ENCODE measurements at regions not wholly inside any gene's neighbourhood (a gene's known extent, or its start where the extent isn't known, plus 50 kb on each side); places are given as distances from the start of the nearest gene placed in this dataset.

DNA sequence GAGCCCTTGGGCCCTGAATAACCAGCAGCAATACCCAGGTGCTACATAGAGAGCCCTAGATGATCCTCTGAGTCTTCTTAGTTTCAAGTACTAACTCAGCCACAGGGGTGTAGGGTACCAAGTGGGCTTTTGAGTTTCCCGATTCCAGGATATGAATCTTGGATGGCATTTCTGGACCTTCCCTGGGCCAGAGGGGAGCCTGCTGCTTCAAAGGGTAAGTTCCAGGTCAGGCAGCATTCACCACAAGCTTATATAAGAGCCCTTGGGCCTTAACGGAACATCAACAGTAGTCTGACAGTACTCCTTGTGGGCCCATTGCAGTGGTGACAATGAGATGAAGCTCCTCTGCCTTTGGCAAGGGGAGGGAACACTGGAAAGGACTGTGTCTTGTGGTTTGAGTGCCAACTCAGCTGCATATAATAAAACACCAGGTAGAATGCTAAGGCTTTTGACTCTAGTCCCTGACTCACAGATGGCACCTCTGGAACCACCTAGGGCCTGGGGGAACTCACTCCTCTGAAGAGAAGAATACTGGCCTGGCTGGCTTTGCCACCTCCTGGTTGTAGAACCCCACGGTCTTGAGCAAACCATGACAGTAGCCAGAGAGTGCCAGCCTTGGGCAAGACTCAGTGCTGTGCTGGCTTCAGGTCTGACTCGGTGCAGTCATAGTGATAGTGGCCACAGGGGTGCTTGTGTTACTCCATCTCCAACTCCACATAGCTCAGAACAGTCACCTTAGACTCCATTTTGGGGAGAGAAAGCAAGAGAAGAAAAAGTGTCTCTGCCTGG lies 235.7 kb downstream of the AKAIN1 start:
- Histone ChIP-seq H3K4me2 (ENCODE audit: low read length) (no peak overlapping the region), H3K27me3 (ENCODE audit: insufficient read depth, low read length) (no peaks in the 10 kb centered on the region), H3K4me3 (ENCODE audit: low read depth, low read length, poor library complexity, severe bottlenecking) (no peak overlapping the region), H4K20me1 (ENCODE audit: insufficient read depth, low read length) (no peaks in the 10 kb centered on the region), H3K9ac (ENCODE audit: low read length) (no peak overlapping the region), H3K4me1 (ENCODE audit: insufficient read depth, low read length, severe bottlenecking) (no peaks in the 10 kb centered on the region), H3K27ac (ENCODE audit: low read depth, low read length, poor library complexity, severe bottlenecking) (no peak overlapping the region), H3K36me3 (ENCODE audit: insufficient read depth, low read length) (no peaks in the 10 kb centered on the region), H3K9me2 (ENCODE audit: low read depth, low read length) (no peaks in the 10 kb centered on the region), H3F3A (ENCODE audit: insufficient read depth, low read length) (no peaks in the 10 kb centered on the region), H2AFZ (ENCODE audit: low read length) (no peak overlapping the region), H3K79me2 (ENCODE audit: insufficient read depth, low read length) (no peaks in the 10 kb centered on the region), H3K9me3 (ENCODE audit: low read length) (no peaks in the 10 kb centered on the region)
- TF ChIP-seq EZH2 (IDR thresholded peaks at IDR 0.05; ENCODE audit: borderline replicate concordance, low read length): no peak
- TF ChIP-seq, protein P1, sequence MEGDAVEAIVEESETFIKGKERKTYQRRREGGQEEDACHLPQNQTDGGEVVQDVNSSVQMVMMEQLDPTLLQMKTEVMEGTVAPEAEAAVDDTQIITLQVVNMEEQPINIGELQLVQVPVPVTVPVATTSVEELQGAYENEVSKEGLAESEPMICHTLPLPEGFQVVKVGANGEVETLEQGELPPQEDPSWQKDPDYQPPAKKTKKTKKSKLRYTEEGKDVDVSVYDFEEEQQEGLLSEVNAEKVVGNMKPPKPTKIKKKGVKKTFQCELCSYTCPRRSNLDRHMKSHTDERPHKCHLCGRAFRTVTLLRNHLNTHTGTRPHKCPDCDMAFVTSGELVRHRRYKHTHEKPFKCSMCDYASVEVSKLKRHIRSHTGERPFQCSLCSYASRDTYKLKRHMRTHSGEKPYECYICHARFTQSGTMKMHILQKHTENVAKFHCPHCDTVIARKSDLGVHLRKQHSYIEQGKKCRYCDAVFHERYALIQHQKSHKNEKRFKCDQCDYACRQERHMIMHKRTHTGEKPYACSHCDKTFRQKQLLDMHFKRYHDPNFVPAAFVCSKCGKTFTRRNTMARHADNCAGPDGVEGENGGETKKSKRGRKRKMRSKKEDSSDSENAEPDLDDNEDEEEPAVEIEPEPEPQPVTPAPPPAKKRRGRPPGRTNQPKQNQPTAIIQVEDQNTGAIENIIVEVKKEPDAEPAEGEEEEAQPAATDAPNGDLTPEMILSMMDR (IDR thresholded peaks at IDR 0.05; ENCODE audit: low read length): no peak

DNA sequence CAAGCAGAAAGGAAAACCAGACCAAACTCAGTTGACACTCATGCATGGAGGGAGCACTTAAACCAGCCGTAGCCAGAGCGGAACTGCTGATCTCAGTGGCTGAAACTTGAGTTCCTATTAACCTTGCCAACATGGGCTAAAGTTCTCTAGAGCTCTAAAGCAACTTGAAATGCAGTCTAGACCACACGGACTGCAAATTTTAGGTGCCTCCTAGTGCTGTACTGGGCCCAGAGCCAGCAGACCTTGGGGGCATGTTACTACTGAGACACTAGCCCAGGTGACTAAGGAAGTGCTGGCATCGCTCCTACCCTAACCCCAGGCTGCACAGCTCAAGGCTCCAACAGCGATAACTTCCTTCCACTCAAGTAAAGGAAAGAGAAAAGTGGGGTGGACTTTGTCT lies 236.5 kb downstream of the AKAIN1 start:
- Histone ChIP-seq H3K9me3 (ENCODE audit: low read length) (no peaks in the 10 kb centered on the region), H3K27me3 (ENCODE audit: insufficient read depth, low read length) (no peaks in the 10 kb centered on the region), H3K9me2 (ENCODE audit: low read depth, low read length) (no peaks in the 10 kb centered on the region), H3F3A (ENCODE audit: insufficient read depth, low read length) (no peaks in the 10 kb centered on the region), H3K36me3 (ENCODE audit: insufficient read depth, low read length) (no peaks in the 10 kb centered on the region), H3K9ac (ENCODE audit: low read length) (no peak overlapping the region), H3K4me3 (ENCODE audit: low read depth, low read length, poor library complexity, severe bottlenecking) (no peak overlapping the region), H4K20me1 (ENCODE audit: insufficient read depth, low read length) (no peaks in the 10 kb centered on the region), H3K79me2 (ENCODE audit: insufficient read depth, low read length) (no peaks in the 10 kb centered on the region), H3K4me2 (ENCODE audit: low read length) (no peak overlapping the region), H3K27ac (ENCODE audit: low read depth, low read length, poor library complexity, severe bottlenecking) (no peak overlapping the region), H2AFZ (ENCODE audit: low read length) (no peak overlapping the region), H3K4me1 (ENCODE audit: insufficient read depth, low read length, severe bottlenecking) (no peaks in the 10 kb centered on the region)
- no peak for TF ChIP-seq EZH2 (IDR thresholded peaks at IDR 0.05; ENCODE audit: borderline replicate concordance, low read length)
- TF ChIP-seq, protein P1 (IDR thresholded peaks at IDR 0.05; ENCODE audit: low read length): no peak

DNA sequence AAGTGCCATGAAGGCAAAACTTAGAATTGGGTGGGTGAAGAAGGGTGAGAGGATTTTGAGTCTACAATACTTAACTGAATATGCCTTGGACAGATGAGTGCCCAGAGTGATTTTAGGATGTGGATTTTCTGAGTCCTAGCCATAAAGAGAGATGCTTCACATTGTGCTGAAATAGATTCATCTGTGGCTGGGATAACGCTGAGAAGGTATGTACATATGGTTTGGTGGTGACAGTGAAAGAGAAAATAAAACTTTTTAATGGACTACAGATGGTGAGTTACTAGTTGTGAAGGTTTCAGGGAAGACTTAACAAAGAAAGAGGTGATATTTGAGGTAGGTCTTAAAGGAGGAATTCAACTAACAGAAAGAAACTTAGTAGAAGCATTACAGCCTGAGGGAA lies 265.8 kb downstream of the AKAIN1 start:
- Histone ChIP-seq H4K20me1 (ENCODE audit: insufficient read depth, low read length) (no peaks in the 10 kb centered on the region), H3F3A (ENCODE audit: insufficient read depth, low read length) (no peaks in the 10 kb centered on the region), H3K27me3 (ENCODE audit: insufficient read depth, low read length) (no peaks in the 10 kb centered on the region), H3K9me2 (ENCODE audit: low read depth, low read length) (no peaks in the 10 kb centered on the region), H3K79me2 (ENCODE audit: insufficient read depth, low read length) (no peaks in the 10 kb centered on the region), H3K4me2 (ENCODE audit: low read length) (no peak overlapping the region), H3K27ac (ENCODE audit: low read depth, low read length, poor library complexity, severe bottlenecking) (no peak overlapping the region), H2AFZ (ENCODE audit: low read length) (no peak overlapping the region), H3K9me3 (ENCODE audit: low read length) (peaks cover 4% of the 10 kb centered on the region; the same call in 1 of the 2 replicates), H3K4me3 (ENCODE audit: low read depth, low read length, poor library complexity, severe bottlenecking) (no peak overlapping the region), H3K4me1 (ENCODE audit: insufficient read depth, low read length, severe bottlenecking) (no peaks in the 10 kb centered on the region), H3K36me3 (ENCODE audit: insufficient read depth, low read length) (no peaks in the 10 kb centered on the region), H3K9ac (ENCODE audit: low read length) (no peak overlapping the region)
- TF ChIP-seq, protein P1 (IDR thresholded peaks at IDR 0.05; ENCODE audit: low read length): no peak
- no peak for TF ChIP-seq EZH2 (IDR thresholded peaks at IDR 0.05; ENCODE audit: borderline replicate concordance, low read length)
